HCT116 (cell line): ENCODE measurements at regions not wholly inside any gene's neighbourhood (a gene's known extent, or its start where the extent isn't known, plus 50 kb on each side); places are given as distances from the start of the nearest gene placed in this dataset.

ENCODE experiments used
- ATAC-seq: fragments of 200-7000 bp; cut with Tn5 transposase; 2 replicates; pipeline ENCODE4 v1.9.1; 2020; ENCODE audit warnings: mild to moderate bottlenecking, moderate library complexity
- BruUV-seq: library from RNA; stranded (reverse); fragments of 400-500 nt; replicated peaks from 2 replicates; lab custom pipeline; 2021; lab: Mats Ljungman, UMichigan
- CTCF ChIA-PET: fragments of 300-600 bp; sonication (Branson Sonifier 250); formaldehyde crosslinking; loops from one replicate; lab custom pipeline; 2021; ENCODE audit warnings: antibody characterized with exemption; lab: Charles Lee
- POLR2A ChIA-PET: fragments of 300-600, 350-600 bp; sonication (Branson Sonifier 250); formaldehyde crosslinking; loops from one replicate; lab custom pipeline; 2021; ENCODE audit warnings: antibody characterized with exemption; lab: Charles Lee
- RAD21 ChIA-PET, 2 experiments: fragments of 300-600 bp; sonication (Branson Sonifier 250); formaldehyde crosslinking; loops; one replicate each; lab custom pipeline; 2023; ENCODE audit warnings: low total read pairs in 2 of 2; ENCODE audit not compliant: uncharacterized antibody in 2 of 2, unreplicated experiment in 2 of 2, low non-redundant PET in 1 of 2; lab: Charles Lee
- DNase-seq: peaks from one replicate; pipeline ENCODE4 v3.0.0-alpha.2; 2010; ENCODE audit warnings: low read depth, low spot score
- H2AFZ ChIP-seq: fragments of 200-600 bp; shearing (Covaris generic), sonication (generic); 2 replicates; pipeline ENCODE4 v1.6.1; 2017; ENCODE audit warnings: low read depth, mixed run types, mixed read lengths, antibody characterized with exemption, low read length; ENCODE audit not compliant: poor library complexity, severe bottlenecking
- H3K27ac ChIP-seq: 2 replicates; pipeline ENCODE4 v1.5.1; 2012; ENCODE audit warnings: low read depth, low read length
- H3K27me3 ChIP-seq: fragments of 200-600 bp; sonication (generic); 2 replicates; pipeline ENCODE4 v1.6.1; 2016; ENCODE audit warnings: mixed run types, low read length, mixed read lengths; ENCODE audit not compliant: insufficient read depth
- H3K36me3 ChIP-seq, 2 experiments: fragments of 200-500 bp in 1 of 2; fragments of 200-600 bp in 1 of 2; sonication (Bioruptor generic) in 1 of 2; sonication (generic) in 1 of 2; 2 replicates each; pipeline versions ENCODE4 v1.5.1 to v1.6.1; 2014 to 2016; ENCODE audit warnings: low read length in 2 of 2, inconsistent platforms in 1 of 2, mixed read lengths in 1 of 2, mixed run types in 1 of 2; ENCODE audit not compliant: insufficient read depth in 2 of 2, control insufficient read depth in 1 of 2
- H3K4me1 ChIP-seq, 2 experiments: fragments of 200-600 bp in 1 of 2; sonication (generic) in 1 of 2; 2 replicates each; pipeline versions ENCODE4 v1.5.1 to v1.6.1; 2012 to 2017; ENCODE audit warnings: low read length in 2 of 2, inconsistent platforms in 1 of 2, mild to moderate bottlenecking in 1 of 2, mixed read lengths in 1 of 2, mixed run types in 1 of 2, moderate library complexity in 1 of 2; ENCODE audit not compliant: insufficient read depth in 2 of 2, control insufficient read depth in 1 of 2
- H3K4me2 ChIP-seq: fragments of 200-600 bp; sonication (generic); 2 replicates; pipeline ENCODE4 v1.6.1; 2017; ENCODE audit warnings: mixed run types, low read length, mixed read lengths
- H3K4me3 ChIP-seq, 2 experiments: fragments of 200-600 bp in 1 of 2; sonication (generic) in 1 of 2; replicated peaks in 1 of 2; 2 replicates each; pipeline ENCODE4 v1.5.1; 2011 to 2016; ENCODE audit warnings: low read length in 2 of 2, control low read depth in 1 of 2, low read depth in 1 of 2, mild to moderate bottlenecking in 1 of 2, mixed read lengths in 1 of 2, mixed run types in 1 of 2
- H3K79me2 ChIP-seq: fragments of 200-600 bp; sonication (generic); 2 replicates; pipeline ENCODE4 v1.6.1; 2017; ENCODE audit warnings: mild to moderate bottlenecking, mixed run types, low read length, moderate library complexity, mixed read lengths; ENCODE audit not compliant: insufficient read depth
- H3K9ac ChIP-seq: fragments of 200-600 bp; sonication (generic); 2 replicates; pipeline ENCODE4 v1.6.1; 2016; ENCODE audit warnings: low read length, mixed read lengths
- H3K9me2 ChIP-seq: fragments of 200-600 bp; sonication (generic), shearing (Covaris generic); 2 replicates; pipeline ENCODE4 v1.6.1; 2017; ENCODE audit warnings: mixed run types, mild to moderate bottlenecking, moderate library complexity; ENCODE audit not compliant: insufficient read depth
- H3K9me3 ChIP-seq, 2 experiments: fragments of 200-500 bp in 1 of 2; fragments of 200-600 bp in 1 of 2; sonication (Bioruptor generic) in 1 of 2; sonication (generic) in 1 of 2; 2 replicates each; pipeline ENCODE4 v1.6.1; 2014 to 2017; ENCODE audit warnings: low read length in 2 of 2, mixed read lengths in 2 of 2, inconsistent platforms in 1 of 2, low read depth in 1 of 2, mild to moderate bottlenecking in 1 of 2, mixed run types in 1 of 2, moderate library complexity in 1 of 2; ENCODE audit not compliant: control insufficient read depth in 1 of 2, insufficient read depth in 1 of 2
- H4K20me1 ChIP-seq: fragments of 200-600 bp; sonication (generic), shearing (Covaris generic); 2 replicates; pipeline ENCODE4 v1.6.1; 2017; ENCODE audit warnings: mixed run types, mild to moderate bottlenecking, moderate library complexity; ENCODE audit not compliant: insufficient read depth
- CTCF ChIP-seq, 3 experiments: fragments of 200-600 bp in 1 of 3; sonication (generic) in 1 of 3; IDR thresholded peaks in 2 of 3; conservative IDR thresholded peaks in 1 of 3; 2 replicates each; pipeline ENCODE4 v1.5.1; 2012 to 2017; ENCODE audit warnings: low read depth in 2 of 3, low read length in 2 of 3, antibody characterized with exemption in 1 of 3, borderline replicate concordance in 1 of 3, control low read depth in 1 of 3, mild to moderate bottlenecking in 1 of 3, mixed read lengths in 1 of 3, mixed run types in 1 of 3, moderate library complexity in 1 of 3; ENCODE audit not compliant: insufficient read depth in 1 of 3
- ELF1 ChIP-seq: IDR thresholded peaks from 2 replicates; pipeline ENCODE4 v1.6.1; 2012; ENCODE audit warnings: low read depth, borderline replicate concordance
- EZH2 ChIP-seq: fragments of 200-600 bp; sonication (generic); IDR thresholded peaks from 2 replicates; pipeline ENCODE4 v1.6.1; 2017; ENCODE audit warnings: antibody characterized with exemption, mixed run types
- FOSL1 ChIP-seq: IDR thresholded peaks from 2 replicates; pipeline ENCODE4 v1.6.1; 2012; ENCODE audit warnings: low read depth
- RAD21 ChIP-seq: IDR thresholded peaks from 2 replicates; pipeline ENCODE4 v1.6.1; 2012; ENCODE audit warnings: low read depth, mild to moderate bottlenecking
- SRF ChIP-seq: IDR thresholded peaks from 2 replicates; pipeline ENCODE4 v1.6.1; 2012; ENCODE audit warnings: low read depth
- ZFX ChIP-seq: fragments of 450-650 bp; IDR thresholded peaks from 2 replicates; pipeline ENCODE4 v1.6.1; 2017
- intact Hi-C: fragments of 100-400 bp; cut with micrococcal nuclease; formaldehyde crosslinking; loops from 2 replicates; pipeline ENCODE4 v1.10.0; 2022
- TF ChIP-seq, protein P1 (sequence below): IDR thresholded peaks from 2 replicates; pipeline ENCODE4 v1.6.1; 2012
- TF ChIP-seq, protein P2 (sequence below): IDR thresholded peaks from 2 replicates; pipeline ENCODE4 v1.6.1; 2012; ENCODE audit warnings: low read depth

GRCh38 chr14:71300566-71301330 lies 393.5 kb downstream of the PCNX1 start:
- Histone ChIP-seq H3K79me2 (no peaks in the 10 kb centered on the region), H3K9ac (no peak overlapping the region), H2AFZ (no peak overlapping the region), H3K4me1 (no peaks in the 10 kb centered on the region), H3K4me2 (no peak overlapping the region), H3K9me3 (peaks cover 0 to 2% of the 10 kb centered on the region in 2 experiments; a peak in 1 of 4 replicates), H3K27ac (no peak overlapping the region), H3K36me3 (no peaks in the 10 kb centered on the region), H3K27me3 (no peaks in the 10 kb centered on the region), H4K20me1 (no peaks in the 10 kb centered on the region), H3K4me3 (no peak overlapping the region), H3K9me2 (no peaks in the 10 kb centered on the region)
- DNase-seq (no peak), ATAC-seq (no peak)
- ChIA-PET POLR2A (no interaction called here), RAD21 (no interaction called here), CTCF (no interaction called here)
- TF ChIP-seq, protein P1, sequence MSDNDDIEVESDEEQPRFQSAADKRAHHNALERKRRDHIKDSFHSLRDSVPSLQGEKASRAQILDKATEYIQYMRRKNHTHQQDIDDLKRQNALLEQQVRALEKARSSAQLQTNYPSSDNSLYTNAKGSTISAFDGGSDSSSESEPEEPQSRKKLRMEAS: no peak
- no peak for TF ChIP-seq CTCF (IDR thresholded peaks at IDR 0.05 in 2 of 3, conservative IDR thresholded peaks at IDR 0.05 in 1 of 3; ENCODE audit: borderline replicate concordance in 1 of 3, insufficient read depth in 1 of 3, low read depth in 2 of 3, low read length in 2 of 3)
- TF ChIP-seq FOSL1: no peak
- TF ChIP-seq RAD21: no peak
- TF ChIP-seq, protein P2, sequence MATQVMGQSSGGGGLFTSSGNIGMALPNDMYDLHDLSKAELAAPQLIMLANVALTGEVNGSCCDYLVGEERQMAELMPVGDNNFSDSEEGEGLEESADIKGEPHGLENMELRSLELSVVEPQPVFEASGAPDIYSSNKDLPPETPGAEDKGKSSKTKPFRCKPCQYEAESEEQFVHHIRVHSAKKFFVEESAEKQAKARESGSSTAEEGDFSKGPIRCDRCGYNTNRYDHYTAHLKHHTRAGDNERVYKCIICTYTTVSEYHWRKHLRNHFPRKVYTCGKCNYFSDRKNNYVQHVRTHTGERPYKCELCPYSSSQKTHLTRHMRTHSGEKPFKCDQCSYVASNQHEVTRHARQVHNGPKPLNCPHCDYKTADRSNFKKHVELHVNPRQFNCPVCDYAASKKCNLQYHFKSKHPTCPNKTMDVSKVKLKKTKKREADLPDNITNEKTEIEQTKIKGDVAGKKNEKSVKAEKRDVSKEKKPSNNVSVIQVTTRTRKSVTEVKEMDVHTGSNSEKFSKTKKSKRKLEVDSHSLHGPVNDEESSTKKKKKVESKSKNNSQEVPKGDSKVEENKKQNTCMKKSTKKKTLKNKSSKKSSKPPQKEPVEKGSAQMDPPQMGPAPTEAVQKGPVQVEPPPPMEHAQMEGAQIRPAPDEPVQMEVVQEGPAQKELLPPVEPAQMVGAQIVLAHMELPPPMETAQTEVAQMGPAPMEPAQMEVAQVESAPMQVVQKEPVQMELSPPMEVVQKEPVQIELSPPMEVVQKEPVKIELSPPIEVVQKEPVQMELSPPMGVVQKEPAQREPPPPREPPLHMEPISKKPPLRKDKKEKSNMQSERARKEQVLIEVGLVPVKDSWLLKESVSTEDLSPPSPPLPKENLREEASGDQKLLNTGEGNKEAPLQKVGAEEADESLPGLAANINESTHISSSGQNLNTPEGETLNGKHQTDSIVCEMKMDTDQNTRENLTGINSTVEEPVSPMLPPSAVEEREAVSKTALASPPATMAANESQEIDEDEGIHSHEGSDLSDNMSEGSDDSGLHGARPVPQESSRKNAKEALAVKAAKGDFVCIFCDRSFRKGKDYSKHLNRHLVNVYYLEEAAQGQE: no peak
- TF ChIP-seq SRF: no peak
- no peak for TF ChIP-seq EZH2
- no peak for TF ChIP-seq ELF1
- TF ChIP-seq ZFX: no peak
- no TSS peak for BruUV-seq
- intact Hi-C loops: no loop called here
